ELR (cell line): ENCODE measurements at regions not wholly inside any gene's neighbourhood (a gene's known extent, or its start where the extent isn't known, plus 50 kb on each side); places are given as distances from the start of the nearest gene placed in this dataset.
"Not testable (repeated sequence)": the region's sequence is repeated elsewhere in the genome, so short reads cannot be mapped to it uniquely, and the experiment has no call there.

Experiments
- DNase-seq: peaks from one replicate; pipeline ENCODE4 v3.0.0-alpha.2; 2015; ENCODE audit warnings: low read depth

DNA sequence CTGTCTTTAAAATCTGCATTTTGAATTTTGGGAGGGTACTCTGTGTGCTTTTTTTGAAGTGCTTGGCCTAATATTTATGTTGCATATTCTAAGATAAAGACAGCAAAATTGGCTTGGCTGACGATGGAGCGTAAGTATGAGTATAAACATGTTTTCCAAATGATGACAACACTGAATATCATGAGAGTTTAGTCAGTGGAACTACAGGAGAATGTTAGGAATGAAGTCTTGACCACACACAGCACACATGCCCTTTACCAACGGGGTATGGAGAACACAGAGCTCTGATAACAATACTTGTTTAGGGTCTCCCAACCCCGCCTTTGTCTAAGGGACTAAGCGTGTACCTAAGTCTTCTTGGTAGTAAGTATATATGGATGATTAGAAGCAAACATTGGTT, 253.9 kb upstream of the FZD8 start:
- peak; percentile 67 for DNase-seq

DNA sequence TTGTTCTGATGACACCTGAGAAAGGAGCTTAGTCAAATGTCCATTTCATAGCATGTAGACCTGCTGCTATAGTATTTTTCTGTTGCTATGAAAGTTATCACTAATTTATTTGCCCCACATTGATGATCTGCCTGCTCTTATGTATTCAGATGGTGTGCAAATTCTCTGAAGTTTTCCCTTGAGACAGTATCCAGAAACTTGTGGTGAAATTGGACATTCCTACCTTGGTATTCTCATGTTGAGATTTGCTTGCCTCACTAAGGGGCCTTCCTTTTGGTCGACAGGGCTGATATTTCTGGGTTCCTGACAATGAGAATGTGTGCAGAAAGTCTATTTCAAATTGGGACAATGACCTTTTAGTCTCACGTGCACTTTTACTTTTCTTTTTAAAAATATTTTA, 253.2 kb upstream of the FZD8 start:
- no peak for DNase-seq

DNA sequence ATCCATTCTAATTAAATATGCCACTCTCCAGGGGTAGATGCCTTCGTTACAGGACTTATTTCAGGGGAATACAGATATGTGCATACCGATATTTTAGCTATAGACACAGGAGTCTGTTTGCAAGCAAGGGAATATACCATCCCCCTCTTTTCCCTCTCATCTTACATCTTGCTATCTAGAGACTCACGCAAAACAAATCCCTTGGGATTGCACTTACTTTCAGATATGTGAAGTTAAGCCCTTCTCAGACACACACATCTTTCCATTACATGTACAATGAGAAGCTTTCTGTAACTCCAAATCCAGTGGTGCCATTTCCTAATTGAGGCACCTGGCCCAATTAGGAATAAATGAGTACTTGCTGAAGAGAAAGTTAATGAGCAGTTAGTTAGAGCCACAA, 250.4 kb upstream of the FZD8 start:
- DNase-seq: no peak

DNA sequence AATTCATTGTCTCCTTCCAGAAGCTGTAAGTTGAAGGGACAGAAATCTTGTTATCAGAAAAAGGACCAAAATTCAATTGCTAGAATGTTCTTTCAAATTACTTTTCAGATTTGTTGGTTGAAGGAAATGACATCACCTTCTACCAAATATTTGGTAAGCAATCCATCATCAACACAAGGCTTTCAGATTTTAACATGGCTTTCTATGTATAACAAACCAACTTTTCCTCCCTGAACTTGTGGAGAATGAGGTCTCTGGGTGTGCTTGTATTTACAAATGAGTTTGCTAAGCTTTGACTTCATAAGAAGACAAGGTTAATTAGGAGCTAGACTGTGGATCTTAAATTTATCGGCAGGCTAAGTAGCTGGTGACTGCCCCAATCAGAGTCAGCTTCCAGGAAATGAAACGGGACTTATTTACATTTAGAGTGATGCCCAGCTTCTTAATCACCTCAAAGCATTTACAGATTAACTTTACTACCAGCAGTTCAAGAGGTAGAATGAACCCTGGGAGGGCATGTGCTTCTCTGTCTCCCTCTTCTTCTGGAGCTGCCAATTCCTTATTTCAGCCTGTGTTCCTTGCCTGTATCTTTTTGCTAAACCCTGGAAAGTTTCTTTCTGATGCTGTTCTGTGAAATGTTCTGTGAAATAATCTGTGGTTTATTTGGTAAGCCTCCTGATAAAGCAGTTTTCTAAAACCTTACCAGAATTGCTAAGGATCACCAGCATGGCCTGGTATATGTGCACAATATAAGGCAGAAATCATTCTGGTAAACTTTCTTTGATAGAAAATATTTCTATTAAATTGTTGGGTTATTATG, 248.8 kb upstream of the FZD8 start:
- no peak for DNase-seq

DNA sequence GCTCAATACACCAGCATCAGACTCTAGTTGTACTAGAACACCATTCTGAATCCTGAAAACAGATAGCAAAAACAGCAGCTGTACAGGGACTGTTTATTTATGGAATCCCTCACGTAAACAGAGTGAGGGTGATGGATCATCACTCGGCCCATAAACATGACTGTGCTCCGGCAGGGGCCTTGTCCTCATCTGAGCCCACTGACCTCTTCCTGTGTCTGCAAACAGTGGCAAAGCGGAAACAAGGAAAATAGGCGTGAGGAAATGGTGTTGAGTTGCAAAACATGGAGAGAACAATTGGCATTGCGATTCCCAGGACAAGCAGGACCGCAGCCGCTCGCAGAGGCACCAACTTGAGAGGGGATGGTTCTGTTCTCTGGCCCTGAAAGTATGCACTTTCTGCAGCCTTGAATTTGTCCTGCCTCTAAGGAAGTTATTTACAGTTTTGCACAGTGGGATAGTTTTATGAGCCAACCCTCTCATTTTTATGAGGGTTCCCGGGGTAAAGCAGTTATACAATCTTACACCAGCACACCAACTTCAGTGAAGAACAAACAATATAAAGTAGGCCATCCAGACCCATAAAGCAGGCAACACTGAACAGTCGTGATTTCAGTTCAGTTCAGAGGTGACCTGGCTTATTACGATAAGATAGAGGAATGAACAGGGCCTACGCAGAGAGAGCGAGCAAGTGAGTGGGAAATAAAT, 248.0 kb upstream of the FZD8 start:
- DNase-seq: no peak

DNA sequence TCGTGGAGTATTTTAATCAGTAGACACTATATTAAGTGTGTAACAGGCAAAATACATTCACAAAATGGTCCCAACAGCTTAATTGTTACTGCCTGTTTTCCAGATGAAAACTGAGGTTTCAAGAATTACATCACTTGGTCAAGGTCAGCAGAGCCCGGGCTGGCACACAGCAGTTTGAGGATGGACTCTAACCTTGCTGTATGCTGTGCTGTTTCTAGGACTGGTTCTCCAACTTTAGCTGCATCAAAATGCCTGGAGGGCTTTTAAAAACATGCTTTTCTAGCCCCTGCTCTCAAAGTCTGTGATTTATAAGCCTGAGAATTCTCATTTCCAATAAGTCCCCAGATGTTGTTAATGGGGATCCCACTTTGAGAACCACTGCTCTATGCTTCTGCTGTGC, 247.1 kb upstream of the FZD8 start:
- no peak for DNase-seq

DNA sequence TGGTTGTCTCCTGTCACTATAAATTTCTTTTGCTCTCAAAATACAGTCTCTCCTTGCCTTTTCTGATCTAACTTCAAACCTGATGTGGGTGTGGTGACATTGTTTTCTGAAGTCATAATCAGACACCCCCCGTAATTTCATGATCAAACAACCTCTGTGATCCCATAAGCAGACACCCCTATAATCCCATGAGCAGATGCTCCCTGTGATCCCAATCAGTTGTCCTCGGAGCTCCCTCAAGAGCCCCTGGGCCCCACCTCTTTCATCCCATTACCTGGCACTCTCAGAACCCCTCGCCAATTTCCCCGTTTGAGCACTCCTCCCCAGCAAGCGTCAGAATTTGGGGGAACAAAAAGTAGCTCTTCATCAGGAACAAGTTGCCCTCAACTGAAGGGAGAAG, 246.3 kb upstream of the FZD8 start:
- no peak for DNase-seq

DNA sequence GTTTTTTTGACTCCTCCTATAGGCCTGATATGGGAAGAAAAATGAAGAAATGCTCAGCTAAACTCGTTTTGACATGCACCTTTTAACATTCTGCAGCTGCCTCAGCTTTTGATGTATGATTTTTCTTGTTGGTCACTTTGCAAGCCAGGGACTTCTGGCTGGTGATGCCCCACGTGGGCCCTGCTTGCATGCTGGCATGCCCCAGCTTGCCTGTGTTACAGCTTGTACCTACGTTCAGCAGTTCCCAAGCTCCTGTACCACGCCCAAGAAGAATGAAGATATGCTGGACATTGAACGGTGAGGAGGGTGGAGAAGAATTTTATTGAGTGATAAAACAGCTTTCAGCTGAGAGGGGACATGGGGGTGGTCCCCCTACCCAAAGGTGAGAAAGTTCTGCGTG, 245.6 kb upstream of the FZD8 start:
- no peak for DNase-seq

DNA sequence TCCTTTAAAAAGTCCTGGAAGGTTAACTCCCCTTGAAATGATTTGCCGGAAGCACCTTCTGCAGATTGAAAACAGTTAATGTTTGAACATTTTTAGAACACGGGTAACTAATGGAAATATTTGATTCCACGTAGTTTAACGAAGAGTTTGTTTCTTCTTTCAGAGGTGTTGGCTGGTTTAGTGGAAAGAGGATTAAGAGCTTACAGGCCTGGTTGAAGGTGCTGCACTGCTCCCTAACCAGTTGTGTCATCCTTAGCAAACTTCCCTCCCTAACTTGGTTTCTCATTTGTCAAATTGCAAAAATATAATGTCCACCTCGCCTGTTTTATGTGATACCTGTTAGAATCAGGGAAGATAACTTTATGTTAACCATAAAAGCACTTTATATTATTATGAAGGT, 243.0 kb upstream of the FZD8 start:
- no peak for DNase-seq

DNA sequence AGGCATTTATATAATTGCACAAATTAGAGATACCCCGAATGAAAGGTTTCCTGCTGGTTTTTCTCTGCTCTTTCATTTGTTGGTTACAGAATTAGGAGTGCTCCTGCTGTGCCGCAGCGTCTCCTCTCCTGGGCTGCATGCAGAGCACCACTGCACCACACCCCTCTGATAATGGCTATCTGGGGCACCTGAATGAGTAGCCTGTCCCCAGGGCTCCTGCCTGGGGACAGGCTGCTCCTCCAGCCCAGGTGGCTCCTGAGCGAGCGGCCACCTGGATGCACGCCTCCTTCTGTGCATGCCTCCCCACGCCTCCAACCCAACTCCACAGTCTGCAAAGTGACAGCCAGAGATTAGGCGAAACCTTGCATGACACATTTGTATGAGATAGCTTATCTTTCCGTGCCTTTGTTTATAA, 242.6 kb upstream of the FZD8 start:
- no peak for DNase-seq

DNA sequence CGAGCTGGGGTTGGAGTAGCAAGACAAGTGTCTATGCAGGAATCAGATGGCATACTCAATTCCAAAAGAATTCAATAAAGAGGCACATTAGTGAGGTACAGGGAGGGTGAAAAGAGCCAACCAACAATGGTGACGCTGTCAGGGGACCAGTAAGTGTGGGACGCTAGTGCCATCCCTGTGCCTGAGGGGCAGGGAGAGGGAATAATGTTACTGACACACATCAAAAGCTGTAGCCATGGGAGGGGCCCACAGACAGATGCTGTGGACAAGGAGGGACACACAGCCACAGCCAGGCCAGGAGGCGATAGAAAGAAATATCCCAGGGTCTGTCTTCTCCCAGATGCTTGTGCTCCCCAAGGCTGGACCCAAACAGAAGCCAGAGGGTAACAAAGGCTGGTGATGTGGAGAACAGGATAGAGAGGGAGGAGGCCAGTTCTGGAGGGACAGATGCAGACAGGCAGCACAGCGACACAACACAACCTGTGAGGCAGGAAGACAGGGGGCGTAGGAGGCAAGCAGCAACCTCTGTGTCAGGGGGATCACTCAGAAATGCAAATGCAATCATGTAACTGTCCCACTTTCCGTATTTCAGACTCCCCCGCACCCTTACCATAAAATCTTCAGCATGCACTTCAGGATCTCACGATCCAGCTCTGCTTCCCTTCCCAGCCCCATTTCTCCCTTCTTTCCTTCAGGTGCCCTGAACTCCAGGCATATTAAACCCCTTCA, 240.5 kb upstream of the FZD8 start:
- no peak for DNase-seq

DNA sequence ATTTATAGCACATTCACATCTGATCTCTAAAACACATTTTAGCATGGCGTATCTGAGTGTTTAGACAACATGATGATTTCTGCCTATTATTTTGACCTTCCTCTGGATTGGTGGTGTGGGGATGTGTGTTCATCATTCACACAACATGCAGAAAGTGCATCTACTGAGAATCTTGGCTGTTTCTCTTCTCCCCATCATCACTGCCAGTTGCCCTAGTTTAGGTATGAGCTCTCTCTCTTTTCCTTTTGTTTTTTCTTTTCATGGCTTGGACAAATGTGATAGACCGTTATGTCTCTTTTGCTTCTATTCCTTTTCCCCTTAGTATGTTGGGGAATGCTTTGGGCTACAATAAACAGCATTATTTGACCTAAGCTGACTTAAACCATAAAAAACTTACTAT, 239.2 kb upstream of the FZD8 start:
- no peak for DNase-seq

DNA sequence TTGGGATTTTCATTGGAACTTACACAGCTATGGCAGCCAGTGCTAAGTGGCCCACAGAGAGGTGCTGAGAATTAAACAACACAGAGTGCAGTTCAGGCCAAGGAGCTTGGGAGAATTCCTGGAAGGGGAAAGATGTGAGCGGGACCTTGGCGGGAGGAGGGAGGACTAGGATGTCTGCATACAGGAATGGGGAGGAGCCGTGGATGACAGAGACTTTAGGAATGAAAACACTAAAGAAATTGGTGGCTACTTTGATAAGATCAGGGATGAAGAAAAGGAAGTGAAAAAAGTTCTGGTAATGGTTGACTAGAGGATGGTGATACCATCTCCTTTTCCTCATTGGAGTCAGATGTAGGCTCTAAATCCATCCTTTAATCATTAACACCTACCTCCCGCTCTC, 234.2 kb upstream of the FZD8 start:
- peak; percentile 78 for DNase-seq

DNA sequence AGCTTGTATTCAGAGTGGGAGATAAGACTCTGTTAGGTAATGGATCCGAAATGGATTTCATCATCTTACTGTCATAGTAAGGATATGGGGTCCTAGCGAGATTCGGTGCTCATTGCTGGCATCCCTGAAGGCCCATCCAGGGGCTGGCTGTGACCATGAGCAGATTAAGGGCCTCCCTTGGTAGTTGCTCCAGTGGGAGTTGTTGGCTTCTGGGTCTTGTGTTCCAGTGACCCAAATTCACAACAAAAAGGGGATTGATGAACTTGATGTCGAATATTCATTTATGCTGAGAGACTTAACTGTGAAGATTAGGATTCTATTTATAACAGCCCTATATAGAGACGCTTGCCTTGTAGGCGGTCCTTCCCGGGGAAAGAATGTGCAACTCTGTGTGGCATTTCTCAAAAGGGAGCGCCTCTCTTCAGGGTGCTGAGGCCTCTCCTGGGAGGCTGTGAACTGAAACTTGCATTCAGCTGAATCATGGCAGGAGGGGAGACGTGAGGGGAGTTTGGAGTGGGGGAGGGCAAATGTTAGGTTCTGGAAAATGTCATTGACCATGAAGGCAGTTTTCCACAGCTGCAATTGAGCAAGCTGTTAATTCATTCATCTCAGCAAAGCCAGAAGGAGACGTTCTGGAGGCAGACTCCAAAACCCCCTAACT, 233.1 kb upstream of the FZD8 start:
- DNase-seq: no peak

DNA sequence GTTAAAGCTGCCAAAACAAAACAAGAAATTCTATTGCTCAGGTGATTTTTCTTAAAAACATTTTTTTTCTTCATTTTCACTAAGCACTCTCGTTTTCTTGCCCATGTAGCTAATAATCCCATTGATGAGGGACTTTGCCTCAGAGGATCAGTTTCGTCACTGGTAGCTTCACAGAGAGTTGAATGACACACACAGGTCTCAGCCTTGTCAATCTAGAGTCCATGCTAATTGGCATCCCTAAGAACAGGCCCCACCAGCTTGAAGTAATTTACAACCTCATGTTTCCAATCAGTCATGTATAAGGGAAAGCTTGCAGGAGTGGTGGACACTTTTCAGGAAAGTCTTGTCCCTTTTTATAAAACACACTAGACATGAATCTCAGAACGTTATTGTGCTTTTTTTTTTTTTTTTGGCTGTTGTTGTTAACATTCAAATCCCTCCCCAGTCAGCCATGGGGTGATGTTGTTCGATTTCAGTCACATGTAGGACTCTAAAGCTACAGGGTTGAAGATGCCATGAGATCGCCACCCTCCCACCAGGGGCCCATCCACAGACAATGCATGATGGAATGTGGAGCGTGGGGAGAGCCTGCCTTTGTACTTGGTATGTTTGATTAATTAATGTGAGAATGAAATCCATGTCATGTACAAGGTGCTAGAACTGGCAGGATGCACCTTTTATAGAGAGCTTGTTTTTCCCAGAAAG, 232.4 kb upstream of the FZD8 start:
- DNase-seq: no peak

DNA sequence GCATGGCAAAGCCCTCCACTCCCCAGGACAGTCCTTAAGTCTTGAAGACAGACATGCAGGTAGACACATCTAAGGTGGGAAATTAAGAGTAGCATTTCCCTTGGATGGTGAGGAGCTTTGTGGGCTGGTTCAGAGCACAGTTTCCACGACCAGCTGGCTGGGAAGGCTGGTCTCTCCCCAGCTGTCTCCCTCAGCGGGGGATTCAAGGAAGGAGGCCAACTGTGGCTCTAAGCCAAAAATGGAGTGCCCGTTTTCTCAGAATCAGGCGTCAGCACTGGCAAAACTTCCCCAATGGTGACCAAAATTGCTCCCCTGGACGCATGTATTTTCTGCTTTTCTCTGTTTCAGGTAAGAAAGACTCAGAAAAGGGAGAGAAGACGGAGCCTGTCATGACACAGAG, 230.6 kb upstream of the FZD8 start:
- DNase-seq: no peak

DNA sequence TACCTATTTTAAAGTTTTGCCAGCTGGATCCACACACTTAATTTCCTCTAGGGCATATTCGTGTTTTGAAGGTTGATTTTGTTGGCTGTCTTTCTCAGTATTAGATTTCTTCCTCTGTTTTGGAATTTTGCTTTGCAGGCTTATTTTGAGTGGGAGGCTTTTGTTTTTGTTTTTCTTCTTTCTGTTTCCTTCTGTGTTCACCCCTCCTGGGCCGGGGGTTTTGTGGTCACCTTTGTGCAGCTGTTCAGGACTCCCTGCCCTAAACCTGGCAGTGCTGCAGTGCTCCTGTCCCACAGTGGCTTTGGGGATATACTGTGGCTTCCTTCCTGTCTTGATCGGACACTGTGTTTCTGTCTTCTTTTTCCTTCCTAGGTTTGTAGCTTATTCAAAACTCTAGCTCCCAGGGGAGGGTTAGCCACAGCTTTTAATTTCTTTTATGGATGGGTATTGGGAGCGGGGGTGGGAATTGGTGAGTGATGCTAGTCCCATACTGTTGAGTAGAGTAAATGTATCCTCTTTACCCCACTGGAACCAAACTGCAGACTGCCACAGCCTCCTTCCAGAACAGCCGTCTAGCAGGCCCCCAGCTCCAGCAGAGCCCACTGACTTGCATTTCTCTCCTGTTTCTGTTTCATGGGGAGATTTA, 228.7 kb upstream of the FZD8 start:
- no peak for DNase-seq

DNA sequence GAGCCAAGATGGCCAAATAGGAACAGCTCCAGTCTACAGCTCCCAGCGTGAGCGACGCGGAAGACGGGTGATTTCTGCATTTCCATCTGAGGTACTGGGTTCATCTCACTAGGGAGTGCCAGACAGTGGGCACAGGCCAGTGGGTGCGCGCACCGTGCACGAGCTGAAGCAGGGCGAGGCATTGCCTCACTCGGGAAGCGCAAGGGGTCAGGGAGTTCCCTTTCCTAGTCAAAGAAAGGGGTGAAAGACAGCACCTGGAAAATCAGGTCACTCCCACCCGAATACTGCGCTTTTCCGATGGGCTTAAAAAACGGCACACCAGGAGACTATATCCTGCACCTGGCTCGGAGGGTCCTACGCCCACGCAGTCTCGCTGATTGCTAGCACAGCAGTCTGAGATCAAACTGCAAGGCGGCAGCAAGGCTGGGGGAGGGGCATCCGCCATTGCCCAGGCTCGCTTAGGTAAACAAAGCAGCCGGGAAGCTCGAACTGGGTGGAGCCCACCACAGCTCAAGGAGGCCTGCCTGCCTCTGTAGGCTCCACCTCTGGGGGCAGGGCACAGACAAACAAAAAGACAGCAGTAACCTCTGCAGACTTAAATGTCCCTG, 216.7 kb upstream of the FZD8 start:
- DNase-seq: not testable (repeated sequence)

DNA sequence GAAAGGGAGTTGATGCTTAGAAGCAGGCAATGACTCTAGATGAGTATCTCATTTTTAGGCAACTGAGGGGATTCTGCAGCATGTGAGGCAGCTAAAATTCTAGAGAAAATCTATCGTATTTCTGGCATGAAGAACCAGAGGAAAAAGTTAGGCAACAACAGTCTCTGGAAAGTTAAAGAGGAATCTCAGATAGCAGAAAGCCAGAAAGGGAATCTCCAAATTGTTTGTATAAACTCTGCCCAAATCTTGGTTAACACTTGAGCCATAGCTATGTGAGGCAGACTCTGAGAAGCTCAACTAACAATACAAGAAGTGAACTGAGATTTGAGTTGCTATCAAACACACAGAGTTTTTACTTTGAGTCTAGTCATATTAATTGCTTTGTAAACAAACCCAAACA, 215.8 kb upstream of the FZD8 start:
- DNase-seq: no peak

DNA sequence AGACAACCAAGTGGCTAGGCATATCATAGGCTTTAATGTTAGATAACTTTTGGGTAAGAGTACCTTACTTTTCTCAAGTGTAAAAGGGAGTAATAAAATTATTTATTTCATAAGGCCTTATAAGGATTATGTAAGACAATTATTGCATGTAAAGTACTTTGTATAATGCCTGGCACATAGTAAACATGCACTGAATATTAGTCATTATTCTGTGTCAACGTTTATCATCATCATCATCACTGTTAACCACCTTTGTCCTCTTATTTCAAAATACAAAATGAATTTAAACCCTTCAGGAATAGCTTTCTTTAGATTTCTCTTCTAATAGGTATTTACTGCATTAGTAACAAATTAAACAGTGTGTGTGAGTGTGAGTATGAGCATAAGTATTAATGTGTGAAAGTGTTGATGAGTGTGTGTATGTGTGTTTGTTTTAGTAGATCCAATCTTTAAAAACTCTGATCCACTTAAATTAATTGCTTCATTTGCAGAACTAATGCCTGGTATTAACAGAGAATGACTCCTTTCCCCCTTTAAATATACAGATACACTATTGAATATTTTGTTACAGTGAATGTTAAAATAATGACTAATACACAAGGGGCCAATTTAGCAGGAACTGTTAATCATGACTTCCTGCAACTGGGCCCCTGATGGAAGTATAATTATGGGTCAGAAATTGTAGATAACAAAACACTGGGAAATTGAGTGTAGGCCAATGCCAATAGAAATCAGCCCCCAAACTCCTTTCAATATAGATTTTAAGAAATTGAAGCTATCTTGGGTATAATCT, 213.3 kb upstream of the FZD8 start:
- peak; percentile 28 for DNase-seq
